Spinal cord (tissue), 9 donors: ENCODE measurements at regions not wholly inside any gene's neighbourhood (a gene's known extent, or its start where the extent isn't known, plus 50 kb on each side); places are given as distances from the start of the nearest gene placed in this dataset.

Experiments
- DNase-seq, 6 donors: peaks; one replicate each; pipeline versions ENCODE4 v3.0.0 to v3.0.0-alpha.2; 2013 to 2015; ENCODE audit warnings: low spot score in 6 of 6, low read depth in 4 of 6
- H3K27ac ChIP-seq: one replicate; pipeline ENCODE4 v1.5.1; 2013; ENCODE audit warnings: low read depth, low read length, control low read depth
- H3K27me3 ChIP-seq: one replicate; pipeline ENCODE4 v1.6.1; 2013; ENCODE audit warnings: low read length; ENCODE audit not compliant: control insufficient read depth, insufficient read depth
- H3K36me3 ChIP-seq: one replicate; pipeline ENCODE4 v1.6.1; 2013; ENCODE audit warnings: low read length; ENCODE audit not compliant: control insufficient read depth, insufficient read depth
- H3K4me1 ChIP-seq: one replicate; pipeline ENCODE4 v1.6.1; 2013; ENCODE audit warnings: low read length; ENCODE audit not compliant: control insufficient read depth, insufficient read depth
- H3K4me3 ChIP-seq: one replicate; pipeline ENCODE4 v1.5.1; 2013; ENCODE audit warnings: low read depth, low read length, control low read depth
- H3K9me3 ChIP-seq: one replicate; pipeline ENCODE4 v1.6.1; 2013; ENCODE audit warnings: low read length; ENCODE audit not compliant: control insufficient read depth, insufficient read depth
- WGBS: methylation state at CpG from one replicate; pipeline ENCODE4 v1.1.5; 2013; ENCODE audit warnings: missing lambda C conversion rate; ENCODE audit not compliant: insufficient coverage; 5-methylcytosine and 5-hydroxymethylcytosine counted together
- donor health status: healthy.

- Histone ChIP-seq H3K27me3 (no peaks in the 10 kb centered on the region), H3K4me3 (no peak overlapping the region), H3K4me1 (no peaks in the 10 kb centered on the region), H3K27ac (no peak overlapping the region), H3K36me3 (no peaks in the 10 kb centered on the region), H3K9me3 (no peaks in the 10 kb centered on the region)
- no peak for DNase-seq
- 93% methylated on average over 2 of the region's 4 CpGs for WGBS
Observed at GRCh38 chr4:189084671-189085070, 856.0 kb upstream of the FRG1 start.

- WGBS = 80% methylated on average over 1 of the region's 2 CpGs
- H3K4me1 ChIP-seq = no peaks in the 10 kb centered on the region
- H3K36me3 ChIP-seq = no peaks in the 10 kb centered on the region
- no peak overlapping the region for H3K27ac ChIP-seq
- H3K9me3 ChIP-seq = no peaks in the 10 kb centered on the region
- no peak overlapping the region for H3K4me3 ChIP-seq
- no peaks in the 10 kb centered on the region for H3K27me3 ChIP-seq
- no peak for DNase-seq
Observed at GRCh38 chr4:189087971-189088370, 852.7 kb upstream of the FRG1 start.

- H3K27me3 ChIP-seq = no peaks in the 10 kb centered on the region
- WGBS = 85% methylated on average over 4 of the region's 5 CpGs
- peak in 2 of 6 donors; percentile 21 to 41 for DNase-seq
- H3K27ac ChIP-seq = no peak overlapping the region
- no peaks in the 10 kb centered on the region for H3K4me1 ChIP-seq
- no peak overlapping the region for H3K4me3 ChIP-seq
- no peaks in the 10 kb centered on the region for H3K36me3 ChIP-seq
- no peaks in the 10 kb centered on the region for H3K9me3 ChIP-seq
Observed at GRCh38 chr4:189088780-189089179, 851.9 kb upstream of the FRG1 start.

- H3K9me3 ChIP-seq = no peaks in the 10 kb centered on the region
- peak in 1 of 6 donors; percentile 4 for DNase-seq
- H3K4me3 ChIP-seq = no peak overlapping the region
- H3K4me1 ChIP-seq = no peaks in the 10 kb centered on the region
- WGBS = no CpG with 5 or more reads among the region's 2 CpGs
- no peaks in the 10 kb centered on the region for H3K27me3 ChIP-seq
- no peak overlapping the region for H3K27ac ChIP-seq
- no peaks in the 10 kb centered on the region for H3K36me3 ChIP-seq
Observed at GRCh38 chr4:189090174-189090814, 850.4 kb upstream of the FRG1 start.

DNA sequence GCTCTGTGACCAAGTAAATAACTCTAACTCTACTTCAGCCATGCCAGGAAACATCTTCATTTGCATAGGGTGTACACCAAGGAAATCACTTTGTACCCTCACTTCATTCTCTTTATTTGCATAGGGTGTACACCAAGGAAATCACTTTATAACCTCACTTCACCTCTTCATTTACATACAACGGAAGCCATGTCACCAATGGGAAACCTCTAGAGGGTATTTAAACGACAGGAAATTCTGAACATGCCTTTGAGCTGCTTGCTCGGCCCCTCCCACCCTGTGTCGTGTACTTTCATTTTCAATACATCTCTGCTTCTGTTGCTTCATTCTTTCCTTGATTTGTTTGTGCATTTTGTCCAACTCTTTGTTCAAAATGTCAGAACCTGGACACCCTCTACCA, 848.1 kb upstream of the FRG1 start:
- H3K4me3 ChIP-seq = no peak overlapping the region
- DNase-seq = no peak
- H3K4me1 ChIP-seq = no peaks in the 10 kb centered on the region
- H3K36me3 ChIP-seq = no peaks in the 10 kb centered on the region
- no peaks in the 10 kb centered on the region for H3K9me3 ChIP-seq
- 82% methylated on average over 4 of the region's 4 CpGs for WGBS
- H3K27ac ChIP-seq = no peak overlapping the region
- no peaks in the 10 kb centered on the region for H3K27me3 ChIP-seq

DNA sequence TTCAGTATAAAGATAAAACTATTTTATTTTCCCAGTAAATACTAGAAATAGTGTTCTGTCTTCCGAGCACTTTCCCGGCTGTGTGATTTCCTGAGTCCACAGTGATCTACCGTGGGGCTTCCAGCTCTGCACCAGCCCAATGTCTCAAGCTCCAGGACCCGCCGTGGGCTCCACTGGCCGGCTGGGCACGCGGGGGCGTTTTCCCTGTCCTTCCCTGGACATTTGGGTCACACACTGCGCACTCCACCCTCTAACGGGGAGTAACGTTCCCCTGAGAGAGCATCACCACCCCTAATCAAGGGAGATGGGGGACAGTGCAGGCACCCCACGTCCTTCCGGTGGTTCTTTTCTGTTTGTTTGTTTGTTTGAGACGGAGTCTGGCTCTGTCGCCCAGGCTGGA, 844.6 kb upstream of the FRG1 start:
- no peak overlapping the region for H3K27ac ChIP-seq
- H3K27me3 ChIP-seq = no peaks in the 10 kb centered on the region
- no peaks in the 10 kb centered on the region for H3K4me1 ChIP-seq
- no peaks in the 10 kb centered on the region for H3K36me3 ChIP-seq
- DNase-seq = no peak
- H3K4me3 ChIP-seq = no peak overlapping the region
- 95% methylated on average over 13 of the region's 16 CpGs for WGBS
- no peaks in the 10 kb centered on the region for H3K9me3 ChIP-seq

GRCh38 chr4:189096717-189097116, 844.0 kb upstream of the FRG1 start:
- Histone ChIP-seq H3K27me3 (no peaks in the 10 kb centered on the region), H3K36me3 (no peaks in the 10 kb centered on the region), H3K9me3 (no peaks in the 10 kb centered on the region), H3K4me3 (no peak overlapping the region), H3K4me1 (no peaks in the 10 kb centered on the region), H3K27ac (no peak overlapping the region)
- 94% methylated on average over 20 of the region's 25 CpGs for WGBS
- DNase-seq = no peak

GRCh38 chr4:189098932-189099696, 841.6 kb upstream of the FRG1 start:
- Histone ChIP-seq H3K36me3 (no peaks in the 10 kb centered on the region), H3K9me3 (no peaks in the 10 kb centered on the region), H3K27me3 (no peaks in the 10 kb centered on the region), H3K4me3 (no peak overlapping the region), H3K4me1 (no peaks in the 10 kb centered on the region), H3K27ac (no peak overlapping the region)
- peak in 3 of 6 donors; percentile 15 to 89 (median 59) for DNase-seq
- 60% methylated on average over 5 of the region's 16 CpGs for WGBS

DNA sequence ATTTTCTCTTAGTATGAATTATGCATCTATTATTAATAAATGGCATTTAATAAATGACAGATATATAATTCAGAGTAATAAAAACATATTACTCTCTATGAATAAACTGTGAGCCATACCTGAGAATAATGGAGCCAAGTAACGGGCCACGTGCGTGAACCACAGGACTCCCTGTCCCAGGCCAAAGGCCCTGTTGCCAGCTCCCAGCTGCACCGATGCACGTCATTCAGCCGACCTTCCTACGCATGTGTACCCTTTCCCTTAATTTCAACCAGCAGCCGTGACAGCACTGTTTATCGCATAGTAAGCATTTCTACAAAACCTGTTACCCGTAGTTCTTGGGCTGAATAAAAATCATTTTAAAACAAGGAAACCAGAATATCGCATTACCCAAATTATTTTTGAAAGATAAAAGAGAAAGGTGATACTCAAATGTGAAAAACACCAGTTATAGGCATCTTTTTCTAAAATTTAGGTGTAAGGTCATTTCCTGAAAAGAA, 827.2 kb upstream of the FRG1 start:
- Histone ChIP-seq H3K27ac (no peak overlapping the region), H3K27me3 (no peaks in the 10 kb centered on the region), H3K36me3 (no peaks in the 10 kb centered on the region), H3K4me1 (no peaks in the 10 kb centered on the region), H3K9me3 (no peaks in the 10 kb centered on the region), H3K4me3 (no peak overlapping the region)
- 83% methylated on average over 7 of the region's 11 CpGs for WGBS
- DNase-seq = no peak

DNA sequence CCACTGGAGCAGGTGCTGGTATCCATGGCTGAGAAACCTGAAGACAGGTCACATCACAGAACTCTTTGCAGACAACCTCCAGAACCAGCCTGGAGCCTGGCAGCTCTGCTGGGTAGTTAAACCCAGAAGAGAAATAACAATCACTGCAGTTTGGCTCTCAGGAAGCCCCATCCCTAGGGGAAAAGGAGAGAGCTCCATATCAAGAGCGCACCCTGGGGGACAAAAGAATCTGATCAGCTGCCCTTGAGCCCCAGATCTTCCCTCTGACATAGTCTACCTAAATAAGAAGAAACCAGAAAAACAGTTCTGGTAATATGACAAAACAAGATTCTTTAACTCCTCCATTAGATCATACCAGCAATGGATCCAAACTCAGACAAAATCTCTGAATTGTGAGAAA, 823.2 kb upstream of the FRG1 start:
- no peaks in the 10 kb centered on the region for H3K9me3 ChIP-seq
- no CpG with 5 or more reads among the region's 1 CpG for WGBS
- no peak for DNase-seq
- no peaks in the 10 kb centered on the region for H3K36me3 ChIP-seq
- no peaks in the 10 kb centered on the region for H3K4me1 ChIP-seq
- no peaks in the 10 kb centered on the region for H3K27me3 ChIP-seq
- no peak overlapping the region for H3K4me3 ChIP-seq
- H3K27ac ChIP-seq = no peak overlapping the region
